Right lobe of liver (tissue), 4 donors: ENCODE measurements at regions not wholly inside any gene's neighbourhood (a gene's known extent, or its start where the extent isn't known, plus 50 kb on each side); places are given as distances from the start of the nearest gene placed in this dataset.

ENCODE experiments used
- CTCF ChIP-seq, 4 donors: fragments of 200-600 bp in 3 of 4; fragments of 450-650 bp in 1 of 4; IDR thresholded peaks; one replicate each; pipeline versions ENCODE4 v1.5.1 to v1.8.0; 2016 to 2022; ENCODE audit warnings: antibody characterized with exemption in 4 of 4, mild to moderate bottlenecking in 2 of 4
- POLR2A ChIP-seq: fragments of 450-650 bp; IDR thresholded peaks from one replicate; pipeline ENCODE4 v1.6.1; 2017; ENCODE audit warnings: antibody characterized with exemption, mild to moderate bottlenecking
- donor health status: DM: no; HTN: no; CAD: no.
- donor health status: DM: no; HTN: no; CAD: no.
- donor health status: DM: no; HTN: yes; CAD: no.

DNA sequence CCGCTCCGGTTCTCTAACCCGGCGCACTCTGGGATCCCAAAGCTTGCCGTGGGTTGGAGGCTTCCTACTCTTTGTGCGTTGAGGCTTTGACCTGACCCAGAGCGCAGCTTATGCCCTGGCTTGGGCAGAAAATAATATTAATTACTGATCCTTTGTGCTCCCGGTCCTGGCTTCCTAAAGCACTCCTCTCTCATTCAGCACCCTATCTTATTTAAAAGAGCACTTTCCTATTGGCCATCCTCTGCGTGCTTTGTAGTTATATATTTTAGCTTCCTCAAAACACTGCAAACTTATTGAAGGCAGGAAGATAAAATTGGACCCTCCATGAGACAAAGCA lies 466.0 kb downstream of the XPNPEP1 start:
- TF ChIP-seq CTCF (IDR thresholded peaks at IDR 0.05), result no peak
- no peak for TF ChIP-seq POLR2A
